H1 (cell line): ENCODE measurements at regions not wholly inside any gene's neighbourhood (a gene's known extent, or its start where the extent isn't known, plus 50 kb on each side); places are given as distances from the start of the nearest gene placed in this dataset.

ENCODE experiments used
- FOSL1 ChIP-seq: IDR thresholded peaks from 2 replicates; pipeline ENCODE4 v1.6.1; 2011; ENCODE audit warnings: mild to moderate bottlenecking, low read depth, low read length, moderate library complexity; ENCODE audit not compliant: insufficient read depth
- TEAD4 ChIP-seq: IDR thresholded peaks from 2 replicates; pipeline ENCODE4 v1.6.1; 2012; ENCODE audit warnings: low read depth, low read length, inconsistent platforms, mixed read lengths

GRCh38 chr18:11237066-11237465 is 87.7 kb upstream of the PIEZO2 start (continued):
- TF ChIP-seq FOSL1 (no peak), TEAD4 (no peak)
- TF ChIP-seq, all 59 proteins: peak for 0
